IMR-90 (cell line): ENCODE measurements at regions not wholly inside any gene's neighbourhood (a gene's known extent, or its start where the extent isn't known, plus 50 kb on each side); places are given as distances from the start of the nearest gene placed in this dataset.

Experiments
- ATAC-seq: fragments of 200-7000 bp; cut with Tn5 transposase; 2 replicates; pipeline ENCODE4 v1.9.1; 2020; ENCODE audit warnings: low read depth, mild to moderate bottlenecking, moderate library complexity
- BruUV-seq: library from RNA; stranded (reverse); fragments of 400-500 nt; replicated peaks from 2 replicates; lab custom pipeline; 2021; lab: Mats Ljungman, UMichigan
- CTCF ChIA-PET: fragments of 300-600 bp; formaldehyde crosslinking; extraction: SDS; loops from one replicate; lab custom pipeline; 2021; ENCODE audit warnings: antibody characterized with exemption; lab: Yijun Ruan, JAX
- POLR2A ChIA-PET: fragments of 300-600 bp; sonication (Branson Sonifier 250); formaldehyde crosslinking; loops from one replicate; lab custom pipeline; 2022; ENCODE audit warnings: antibody characterized with exemption; ENCODE audit not compliant: unreplicated experiment; lab: Charles Lee
- DNase-seq: peaks from one replicate; pipeline ENCODE4 v3.0.0; 2013
- H2AFZ ChIP-seq: replicated peaks from 2 replicates; pipeline ENCODE3; 2013; ENCODE audit warnings: low read length, mild to moderate bottlenecking; ENCODE audit not compliant: poor library complexity
- H2AK5ac ChIP-seq: 2 replicates; pipeline ENCODE4 v1.6.1; 2013; ENCODE audit warnings: low read depth, low read length, inconsistent platforms
- H2AK9ac ChIP-seq: replicated peaks from 2 replicates; pipeline ENCODE3; 2013; ENCODE audit warnings: mild to moderate bottlenecking, low read depth, low read length, moderate library complexity; ENCODE audit not compliant: poor library complexity
- H2BK120ac ChIP-seq: 2 replicates; pipeline ENCODE4 v1.6.1; 2013; ENCODE audit warnings: low read depth, low read length, inconsistent platforms
- H2BK15ac ChIP-seq: 3 replicates; pipeline ENCODE4 v1.6.1; 2013; ENCODE audit warnings: low read depth, low read length, inconsistent platforms
- H2BK20ac ChIP-seq: 2 replicates; pipeline ENCODE4 v1.6.1; 2013; ENCODE audit warnings: low read depth, mild to moderate bottlenecking, inconsistent platforms, low read length, moderate library complexity
- H2BK5ac ChIP-seq: 2 replicates; pipeline ENCODE4 v1.6.1; 2013; ENCODE audit warnings: mild to moderate bottlenecking, low read depth, low read length, inconsistent platforms; ENCODE audit not compliant: poor library complexity, severe bottlenecking
- H3K14ac ChIP-seq: replicated peaks from 2 replicates; pipeline ENCODE4 v1.6.1; 2013; ENCODE audit warnings: low read depth, low read length, inconsistent platforms
- H3K18ac ChIP-seq: 2 replicates; pipeline ENCODE4 v1.6.1; 2013; ENCODE audit warnings: low read depth, low read length, control low read depth
- H3K23ac ChIP-seq: 2 replicates; pipeline ENCODE4 v1.6.1; 2013; ENCODE audit warnings: low read depth, low read length, inconsistent platforms
- H3K27ac ChIP-seq: 2 replicates; pipeline ENCODE4 v1.5.1; 2013; ENCODE audit warnings: mild to moderate bottlenecking, control low read depth, low read length; ENCODE audit not compliant: insufficient read depth
- H3K27me3 ChIP-seq: 2 replicates; pipeline ENCODE4 v1.6.1; 2013; ENCODE audit warnings: low read length; ENCODE audit not compliant: control insufficient read depth, insufficient read depth
- H3K36me3 ChIP-seq: 2 replicates; pipeline ENCODE4 v1.6.1; 2013; ENCODE audit warnings: low read length, mixed read lengths; ENCODE audit not compliant: control insufficient read depth, insufficient read depth
- H3K4ac ChIP-seq: 2 replicates; pipeline ENCODE4 v1.6.1; 2013; ENCODE audit warnings: low read depth, low read length, inconsistent platforms
- H3K4me1 ChIP-seq: 2 replicates; pipeline ENCODE4 v1.6.1; 2013; ENCODE audit warnings: low read length, mixed read lengths; ENCODE audit not compliant: control insufficient read depth, insufficient read depth
- H3K4me2 ChIP-seq: 2 replicates; pipeline ENCODE4 v1.6.1; 2013; ENCODE audit warnings: low read depth, mild to moderate bottlenecking, control low read depth, low read length, moderate library complexity
- H3K4me3 ChIP-seq: 2 replicates; pipeline ENCODE4 v1.5.1; 2013; ENCODE audit warnings: low read depth, mild to moderate bottlenecking, control low read depth, low read length, moderate library complexity; ENCODE audit not compliant: insufficient read depth
- H3K56ac ChIP-seq: 2 replicates; pipeline ENCODE4 v1.6.1; 2013; ENCODE audit warnings: low read length, inconsistent platforms; ENCODE audit not compliant: insufficient read depth; ENCODE audit errors: extremely low read depth
- H3K79me1 ChIP-seq, 2 experiments: 2 replicates each; pipeline ENCODE4 v1.6.1; 2013; ENCODE audit warnings: low read length in 2 of 2, inconsistent platforms in 1 of 2, low read depth in 1 of 2
- H3K9ac ChIP-seq: 2 replicates; pipeline ENCODE4 v1.6.1; 2013; ENCODE audit warnings: low read depth, low read length, control low read depth
- H3K9me1 ChIP-seq: 2 replicates; pipeline ENCODE4 v1.6.1; 2013; ENCODE audit warnings: low read length, inconsistent platforms; ENCODE audit not compliant: insufficient read depth
- H3K9me3 ChIP-seq: 2 replicates; pipeline ENCODE4 v1.6.1; 2013; ENCODE audit warnings: low read length; ENCODE audit not compliant: control insufficient read depth, insufficient read depth
- H4K20me1 ChIP-seq: 2 replicates; pipeline ENCODE4 v1.6.1; 2013; ENCODE audit warnings: low read length, inconsistent platforms; ENCODE audit not compliant: insufficient read depth
- H4K5ac ChIP-seq: 2 replicates; pipeline ENCODE4 v1.6.1; 2013; ENCODE audit warnings: mild to moderate bottlenecking, low read depth, low read length, control low read depth
- H4K8ac ChIP-seq, 2 experiments: 2 replicates each; pipeline ENCODE4 v1.6.1; 2013; ENCODE audit warnings: low read depth in 2 of 2, low read length in 2 of 2, control low read depth in 1 of 2, inconsistent platforms in 1 of 2
- H4K91ac ChIP-seq: 2 replicates; pipeline ENCODE4 v1.6.1; 2013; ENCODE audit warnings: low read depth, low read length, inconsistent platforms; ENCODE audit not compliant: insufficient read depth
- CEBPB ChIP-seq: IDR thresholded peaks from 2 replicates; pipeline ENCODE4 v1.6.1; 2012; ENCODE audit warnings: low read depth, low read length, improper control_type of control experiment
- MAFK ChIP-seq: IDR thresholded peaks from 2 replicates; pipeline ENCODE4 v1.6.1; 2012; ENCODE audit warnings: low read depth, low read length, improper control_type of control experiment
- NFE2L2 ChIP-seq: fragments of 150-350 bp; IDR thresholded peaks from 2 replicates; pipeline ENCODE4 v1.6.1; 2016; ENCODE audit warnings: low read depth, mild to moderate bottlenecking, low read length
- RAD21 ChIP-seq: IDR thresholded peaks from 2 replicates; pipeline ENCODE4 v1.6.1; 2012; ENCODE audit warnings: low read length, improper control_type of control experiment
- WGBS, 2 experiments: methylation state at CpG; one replicate each; pipeline versions ENCODE4 v1.1.5 to v1.1.7; 2013; ENCODE audit warnings: missing lambda C conversion rate in 2 of 2; ENCODE audit not compliant: insufficient read length in 1 of 2; ENCODE audit errors: extremely low coverage in 2 of 2; 5-methylcytosine and 5-hydroxymethylcytosine counted together
- dilution Hi-C: fragments of 300-500 bp; cut with HindIII; formaldehyde crosslinking; loops from one replicate; pipeline ENCODE4 v1.14.3; 2018; ENCODE audit warnings: low sequenced_read_pairs; ENCODE audit not compliant: unreplicated experiment
- in situ Hi-C: fragments of 300-500 bp; cut with MboI; formaldehyde crosslinking; loops from 3 replicates; pipeline ENCODE4 v1.14.3; 2019; ENCODE audit warnings: low sequenced_read_pairs, inconsistent platforms, mixed read lengths
- intact Hi-C: fragments of 100-400 bp; cut with micrococcal nuclease; formaldehyde crosslinking; loops from 2 replicates; pipeline ENCODE4 v1.10.0; 2022
- TF ChIP-seq, protein P1 (sequence below): fragments of 150-350 bp; IDR thresholded peaks from 2 replicates; pipeline ENCODE4 v1.6.1; 2017; ENCODE audit warnings: mild to moderate bottlenecking, antibody characterized with exemption, low read length, low read depth

GRCh38 chr6:169913096-169913638, 161.7 kb downstream of the ERMARD start:
- no peak overlapping the region for H3K4me2 ChIP-seq
- H4K20me1 ChIP-seq, result no peaks in the 10 kb centered on the region
- no peak overlapping the region for H4K5ac ChIP-seq
- H2AK9ac ChIP-seq, result no peak overlapping the region
- no peak overlapping the region for H3K14ac ChIP-seq
- ATAC-seq (no peak), DNase-seq (no peak)
- H4K8ac ChIP-seq, result no peak overlapping the region
- no peak overlapping the region for H4K91ac ChIP-seq
- no peak overlapping the region for H3K56ac ChIP-seq
- H2AK5ac ChIP-seq, result no peak overlapping the region
- no peak overlapping the region for H3K23ac ChIP-seq
- no peak overlapping the region for H2BK20ac ChIP-seq
- dilution Hi-C loops, result no loop called here
- no peak overlapping the region for H2AFZ ChIP-seq
- in situ Hi-C loops, result no loop called here
- no peaks in the 10 kb centered on the region for H3K27me3 ChIP-seq
- no TSS peak for BruUV-seq
- H3K79me1 ChIP-seq, result no peaks in the 10 kb centered on the region
- peaks cover 41% of the 10 kb centered on the region for H3K9me3 ChIP-seq
- H3K4me3 ChIP-seq, result no peak overlapping the region
- TF ChIP-seq, protein P1, sequence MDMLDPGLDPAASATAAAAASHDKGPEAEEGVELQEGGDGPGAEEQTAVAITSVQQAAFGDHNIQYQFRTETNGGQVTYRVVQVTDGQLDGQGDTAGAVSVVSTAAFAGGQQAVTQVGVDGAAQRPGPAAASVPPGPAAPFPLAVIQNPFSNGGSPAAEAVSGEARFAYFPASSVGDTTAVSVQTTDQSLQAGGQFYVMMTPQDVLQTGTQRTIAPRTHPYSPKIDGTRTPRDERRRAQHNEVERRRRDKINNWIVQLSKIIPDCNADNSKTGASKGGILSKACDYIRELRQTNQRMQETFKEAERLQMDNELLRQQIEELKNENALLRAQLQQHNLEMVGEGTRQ, result no peak
- TF ChIP-seq RAD21 (no peak), NFE2L2 (no peak), MAFK (no peak), CEBPB (no peak)
- no peaks in the 10 kb centered on the region for H3K9me1 ChIP-seq
- ChIA-PET POLR2A (no interaction called here), CTCF (no interaction called here)
- H2BK120ac ChIP-seq, result no peak overlapping the region
- no peak overlapping the region for H3K27ac ChIP-seq
- WGBS, 2 experiments, result 50% methylated on average over 2 of the region's 4 CpGs; no CpG with 5 or more reads in 1 of the 2 experiments
- no peak overlapping the region for H3K18ac ChIP-seq
- H2BK15ac ChIP-seq, result no peak overlapping the region
- no peak overlapping the region for H2BK5ac ChIP-seq
- intact Hi-C loops, result no loop called here
- H3K9ac ChIP-seq, result no peak overlapping the region
- H3K4me1 ChIP-seq, result no peaks in the 10 kb centered on the region
- H3K4ac ChIP-seq, result no peak overlapping the region
- no peaks in the 10 kb centered on the region for H3K36me3 ChIP-seq
